ENCODE measurements at regions not wholly inside any gene's neighbourhood (a gene's known extent, or its start where the extent isn't known, plus 50 kb on each side); places are given as distances from the start of the nearest gene placed in this dataset.
A peak's percentile ranks its signal among the peaks of the same experiment; 100 is the strongest.

DNA sequence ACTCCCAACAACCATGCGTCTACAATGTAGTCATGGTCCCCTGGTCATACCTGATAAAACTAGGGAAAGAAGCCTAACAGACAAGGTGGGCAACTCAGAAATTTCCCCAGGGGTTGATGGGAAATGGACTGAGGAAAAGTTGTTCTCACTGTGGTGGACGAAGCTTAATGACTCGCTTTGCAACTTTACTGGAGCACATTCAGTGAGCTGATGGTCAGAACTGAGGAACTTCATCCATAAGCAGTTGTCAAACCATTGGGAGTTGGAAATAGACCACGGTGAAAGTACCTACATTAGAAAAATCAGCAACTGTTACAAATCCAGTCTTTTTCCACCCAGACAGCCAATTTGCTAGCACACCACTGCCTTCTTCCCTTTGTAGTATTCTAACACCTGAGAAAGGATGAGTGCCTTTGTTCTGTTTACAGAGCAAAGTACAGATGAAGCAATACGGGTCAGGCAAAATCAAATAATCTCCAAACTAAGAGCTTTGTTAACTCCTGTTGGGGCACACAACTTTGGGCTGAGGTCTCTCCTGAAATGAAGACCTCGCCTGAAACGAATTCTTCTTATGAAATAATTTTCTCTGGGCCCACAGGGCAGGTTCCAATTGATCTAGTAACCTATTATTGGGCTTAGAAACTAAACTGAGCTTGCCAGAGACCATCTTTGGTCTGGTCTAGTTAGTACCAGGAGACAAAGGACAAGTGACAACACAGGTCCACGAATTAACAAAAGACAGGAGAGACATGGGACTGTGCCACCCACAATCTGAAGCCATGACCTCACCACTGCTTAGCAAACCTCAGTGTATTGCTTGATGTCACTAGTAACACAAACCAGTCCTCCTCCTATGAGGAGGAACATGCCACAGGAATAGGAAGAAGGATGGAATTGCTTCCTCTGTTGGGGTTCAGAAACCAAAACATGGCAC is 58.9 kb upstream of the NFKB1 start:
- FAIRE-seq (no peak), DNase-seq (ENCODE audit: extremely low read depth in 1 of 4, low spot score in 3 of 4) (no peak), ATAC-seq (no peak)
- no peak overlapping the region for H3K9ac ChIP-seq (ENCODE audit: insufficient read depth in 1 of 2, low read depth in 2 of 2, low read length in 2 of 2)
- in situ Hi-C loops (cut with MboI), result loop anchor here (10.0 kb wide), 1 partner anchor 563 kb away; no protein-coding TSS in a partner anchor
- H3K36me3 ChIP-seq (ENCODE audit: control insufficient read depth, insufficient read depth, low read length), result no peaks in the 10 kb centered on the region
- H3K79me2 ChIP-seq (ENCODE audit: control insufficient read depth, insufficient read depth, low read length), result no peaks in the 10 kb centered on the region
- peaks cover 0 to 21% of the 10 kb centered on the region in 2 experiments; a peak in 2 of 5 replicates for H3K4me1 ChIP-seq (replicated peaks in 1 of 2; ENCODE audit: control insufficient read depth in 2 of 2, insufficient read depth in 2 of 2, low read length in 2 of 2)
- CTCF ChIA-PET (ENCODE audit: low intra/inter-chr PET ratio), result no interaction called here
- no peaks in the 10 kb centered on the region for H3K9me1 ChIP-seq (ENCODE audit: control insufficient read depth, insufficient read depth, low read length)
- POLR2A ChIA-PET, result no interaction called here
- TF ChIP-seq SIRT6 (IDR thresholded peaks at IDR 0.05; ENCODE audit: low read depth, low read length) (no peak), BCL6 (CRISPR knock-in tag; IDR thresholded peaks at IDR 0.05) (no peak), CSDE1 (IDR thresholded peaks at IDR 0.05) (no peak), CBX2 (IDR thresholded peaks at IDR 0.05; ENCODE audit: insufficient read depth, low read length, poor library complexity, severe bottlenecking) (no peak), LEF1 (IDR thresholded peaks at IDR 0.05) (no peak), ZNF316 (IDR thresholded peaks at IDR 0.05) (no peak), FOXK2 (conservative IDR thresholded peaks at IDR 0.05 in 1 of 2, IDR thresholded peaks at IDR 0.05 in 1 of 2; ENCODE audit: low read depth in 2 of 2) (no peak), KLF6 (CRISPR knock-in tag; IDR thresholded peaks at IDR 0.05; ENCODE audit: borderline replicate concordance) (no peak), TGIF2 (CRISPR knock-in tag; IDR thresholded peaks at IDR 0.05) (no peak), HMGN3 (IDR thresholded peaks at IDR 0.05; ENCODE audit: borderline replicate concordance, extremely low read depth, insufficient read length, low read depth, low read length) (no peak), JUNB (CRISPR knock-in tag; conservative IDR thresholded peaks at IDR 0.05) (no peak), ZNF436 (CRISPR knock-in tag; IDR thresholded peaks at IDR 0.05) (no peak), MYC (IDR thresholded peaks at IDR 0.05; ENCODE audit: low read depth, low read length) (no peak), MYC (CRISPR knock-in tag; IDR thresholded peaks at IDR 0.05; ENCODE audit: borderline replicate concordance, low read depth) (no peak), HDGF (IDR thresholded peaks at IDR 0.05) (no peak)
- H4K20me1 ChIP-seq (replicated peaks; ENCODE audit: control insufficient read depth, insufficient read depth, low read length), result no peaks in the 10 kb centered on the region
- H3K27me3 ChIP-seq (ENCODE audit: control insufficient read depth in 2 of 2, insufficient read depth in 2 of 2, low read length in 2 of 2), result no peaks in the 10 kb centered on the region; a peak in 1 of 5 replicates
- H3K4me3 ChIP-seq, result no peak overlapping the region
- H2AFZ ChIP-seq (ENCODE audit: low read depth, low read length), result peak overlapping the region; percentile 47
- H3K27ac ChIP-seq (ENCODE audit: extremely low read depth, low read depth, low read length), result no peak overlapping the region
- WGBS (ENCODE audit: insufficient coverage, low coverage, missing lambda C conversion rate), result 26% methylated on average over 8 of the region's 8 CpGs
- no peaks in the 10 kb centered on the region for H3K9me3 ChIP-seq (replicated peaks; ENCODE audit: control insufficient read depth, insufficient read depth, low read depth, low read length)
- no TSS peak for BruUV-seq (replicated peaks)
- intact Hi-C loops (cut with micrococcal nuclease), result no loop called here
- no peak overlapping the region for H3K4me2 ChIP-seq (ENCODE audit: insufficient read depth, low read length)

Measured in K562 (cell line).